Endothelial cell (in vitro differentiated cells): ENCODE measurements at regions not wholly inside any gene's neighbourhood (a gene's known extent, or its start where the extent isn't known, plus 50 kb on each side); places are given as distances from the start of the nearest gene placed in this dataset.

ENCODE experiments used
- DNase-seq: peaks from one replicate; pipeline ENCODE4 v3.0.0; 2021; ENCODE audit warnings: low spot score
- H3K27ac Mint-ChIP-seq: one replicate; pipeline ENCODE4 v1.8.0; 2021; ENCODE audit warnings: mixed read lengths, inconsistent platforms; ENCODE audit not compliant: unreplicated experiment
- H3K27me3 Mint-ChIP-seq: one replicate; pipeline ENCODE4 v1.8.0; 2021; ENCODE audit warnings: mild to moderate bottlenecking, moderate library complexity, mixed read lengths, inconsistent platforms; ENCODE audit not compliant: unreplicated experiment
- H3K36me3 Mint-ChIP-seq: one replicate; pipeline ENCODE4 v1.8.0; 2021; ENCODE audit warnings: mild to moderate bottlenecking, low read depth, mixed read lengths, inconsistent platforms; ENCODE audit not compliant: unreplicated experiment
- H3K4me1 Mint-ChIP-seq: one replicate; pipeline ENCODE4 v1.8.0; 2021; ENCODE audit warnings: mild to moderate bottlenecking, mixed read lengths, inconsistent platforms; ENCODE audit not compliant: unreplicated experiment
- H3K4me3 Mint-ChIP-seq: one replicate; pipeline ENCODE4 v1.8.0; 2021; ENCODE audit warnings: mild to moderate bottlenecking, mixed read lengths, inconsistent platforms; ENCODE audit not compliant: unreplicated experiment
- H3K9me3 Mint-ChIP-seq: one replicate; pipeline ENCODE4 v1.8.0; 2021; ENCODE audit warnings: mixed read lengths, inconsistent platforms; ENCODE audit not compliant: unreplicated experiment
- TF ChIP-seq, protein P1 (sequence below): fragments of 200-600 bp; sonication (generic); IDR thresholded peaks from one replicate; pipeline ENCODE4 v1.5.0; 2021; ENCODE audit warnings: antibody characterized with exemption; ENCODE audit not compliant: unreplicated experiment

DNA sequence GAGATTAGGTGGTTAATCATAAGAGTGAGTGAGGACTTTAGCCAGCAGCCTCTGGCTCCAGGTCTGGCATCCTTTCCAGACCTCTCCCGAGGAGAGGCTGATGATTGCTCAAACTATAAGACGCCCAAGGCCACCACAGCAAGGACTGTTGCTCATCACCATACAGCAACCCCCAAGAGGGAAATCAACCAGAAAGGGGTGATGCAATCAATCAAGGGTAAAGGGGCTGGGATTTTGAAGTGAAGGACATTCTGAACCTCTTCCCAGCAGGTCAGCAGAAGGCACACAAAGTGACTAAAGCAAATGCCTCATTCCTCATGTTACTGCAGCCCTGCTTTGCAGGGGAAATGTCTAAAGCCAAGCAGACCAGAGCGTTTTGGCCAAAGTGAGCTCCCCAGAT, 247.3 kb upstream of the IGF1R start:
- Mint-ChIP-seq H3K9me3 (no peaks in the 10 kb centered on the region), H3K4me3 (no peak overlapping the region), H3K36me3 (no peaks in the 10 kb centered on the region), H3K27me3 (no peaks in the 10 kb centered on the region), H3K27ac (no peak overlapping the region), H3K4me1 (no peaks in the 10 kb centered on the region)
- DNase-seq = no peak
- TF ChIP-seq, protein P1, sequence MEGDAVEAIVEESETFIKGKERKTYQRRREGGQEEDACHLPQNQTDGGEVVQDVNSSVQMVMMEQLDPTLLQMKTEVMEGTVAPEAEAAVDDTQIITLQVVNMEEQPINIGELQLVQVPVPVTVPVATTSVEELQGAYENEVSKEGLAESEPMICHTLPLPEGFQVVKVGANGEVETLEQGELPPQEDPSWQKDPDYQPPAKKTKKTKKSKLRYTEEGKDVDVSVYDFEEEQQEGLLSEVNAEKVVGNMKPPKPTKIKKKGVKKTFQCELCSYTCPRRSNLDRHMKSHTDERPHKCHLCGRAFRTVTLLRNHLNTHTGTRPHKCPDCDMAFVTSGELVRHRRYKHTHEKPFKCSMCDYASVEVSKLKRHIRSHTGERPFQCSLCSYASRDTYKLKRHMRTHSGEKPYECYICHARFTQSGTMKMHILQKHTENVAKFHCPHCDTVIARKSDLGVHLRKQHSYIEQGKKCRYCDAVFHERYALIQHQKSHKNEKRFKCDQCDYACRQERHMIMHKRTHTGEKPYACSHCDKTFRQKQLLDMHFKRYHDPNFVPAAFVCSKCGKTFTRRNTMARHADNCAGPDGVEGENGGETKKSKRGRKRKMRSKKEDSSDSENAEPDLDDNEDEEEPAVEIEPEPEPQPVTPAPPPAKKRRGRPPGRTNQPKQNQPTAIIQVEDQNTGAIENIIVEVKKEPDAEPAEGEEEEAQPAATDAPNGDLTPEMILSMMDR = no peak

DNA sequence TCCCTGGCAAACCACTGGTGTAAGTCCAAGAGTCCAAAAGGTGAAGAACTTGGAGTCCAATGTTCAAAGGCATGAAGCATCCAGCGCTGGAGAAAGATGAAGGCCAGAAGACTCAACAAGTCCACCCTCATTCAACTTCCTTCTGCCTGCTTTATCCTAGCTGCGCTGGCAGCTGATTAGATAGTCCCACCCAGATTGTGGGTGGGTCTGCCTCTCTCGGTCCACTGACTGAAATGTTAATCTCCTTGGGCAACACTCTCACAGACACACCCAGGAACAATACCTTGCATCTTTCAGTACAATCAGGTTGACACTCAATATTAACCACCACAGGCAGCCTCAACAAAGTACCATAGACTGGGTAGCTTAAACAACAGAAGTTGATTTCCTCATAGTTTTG, 245.9 kb upstream of the IGF1R start:
- Mint-ChIP-seq H3K4me3 (no peak overlapping the region), H3K27ac (no peak overlapping the region), H3K4me1 (no peaks in the 10 kb centered on the region), H3K27me3 (no peaks in the 10 kb centered on the region), H3K9me3 (no peaks in the 10 kb centered on the region), H3K36me3 (no peaks in the 10 kb centered on the region)
- no peak for DNase-seq
- TF ChIP-seq, protein P1 = no peak

DNA sequence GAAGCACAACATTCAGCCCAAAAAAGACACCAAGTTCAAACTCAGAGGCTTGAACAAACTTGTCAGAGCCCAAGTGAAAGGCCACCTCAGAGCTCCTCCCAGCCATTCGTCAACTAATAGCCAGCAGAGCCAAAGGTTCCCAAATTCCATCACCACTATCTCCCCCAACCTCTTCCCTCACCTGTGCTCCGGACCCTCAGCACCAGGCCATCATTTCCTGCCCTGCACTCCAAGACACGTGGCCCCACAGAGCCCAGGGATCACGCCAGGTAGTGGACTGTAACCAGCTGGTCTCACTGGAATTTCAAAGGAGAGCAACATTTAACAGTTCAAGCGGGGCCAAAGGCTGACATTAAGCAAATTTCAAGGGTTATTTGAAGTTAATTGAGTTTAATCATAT, 245.2 kb upstream of the IGF1R start:
- Mint-ChIP-seq H3K4me1 (no peaks in the 10 kb centered on the region), H3K27ac (no peak overlapping the region), H3K4me3 (no peak overlapping the region), H3K36me3 (no peaks in the 10 kb centered on the region), H3K9me3 (no peaks in the 10 kb centered on the region), H3K27me3 (no peaks in the 10 kb centered on the region)
- no peak for DNase-seq
- TF ChIP-seq, protein P1 = no peak

DNA sequence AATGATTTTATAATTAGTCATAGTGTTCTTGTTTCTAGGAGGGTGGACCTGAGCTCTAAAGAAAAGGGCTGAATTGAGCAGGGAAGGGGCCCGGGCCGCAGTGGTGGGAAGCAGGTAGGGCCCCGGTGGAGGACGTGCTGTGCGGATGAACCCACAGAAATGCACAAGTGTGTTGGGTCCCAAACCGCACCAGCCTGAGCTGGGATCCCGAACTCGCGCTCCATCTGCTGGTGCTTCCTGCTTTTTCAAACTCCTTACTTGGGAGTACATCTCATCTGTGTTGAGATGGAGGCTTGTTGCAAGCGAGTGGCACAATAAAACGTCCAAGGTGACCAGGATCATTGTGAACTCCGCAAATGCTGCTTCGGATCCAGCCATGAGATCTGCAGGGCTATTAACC, 244.8 kb upstream of the IGF1R start:
- no peak overlapping the region for H3K4me3 Mint-ChIP-seq

DNA sequence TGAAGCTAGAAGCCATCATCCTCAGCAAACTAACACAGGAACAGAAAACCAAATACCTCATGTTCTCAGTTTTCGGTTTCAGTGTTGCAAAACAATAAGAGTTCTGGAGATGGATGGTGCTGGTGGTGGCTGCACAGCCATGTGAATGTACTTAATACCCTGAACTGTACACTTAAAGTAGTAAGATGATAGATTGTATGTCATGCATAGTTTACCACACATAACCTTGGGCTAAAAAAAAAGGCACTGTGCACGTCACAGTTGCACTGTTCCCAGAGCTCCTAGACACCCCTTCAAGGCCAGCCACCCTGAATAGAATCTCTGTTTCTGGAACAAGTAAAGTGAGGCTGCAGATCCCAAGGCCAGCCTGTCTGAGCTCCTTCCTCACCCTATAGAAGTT, 243.3 kb upstream of the IGF1R start:
- DNase-seq = no peak
- Mint-ChIP-seq H3K4me1 (no peaks in the 10 kb centered on the region), H3K4me3 (no peak overlapping the region), H3K27ac (no peak overlapping the region), H3K27me3 (peaks cover 2% of the 10 kb centered on the region), H3K9me3 (no peaks in the 10 kb centered on the region), H3K36me3 (no peaks in the 10 kb centered on the region)
- TF ChIP-seq, protein P1 = no peak

More for the DNA sequence above, 244.8 kb upstream of the IGF1R start:
- Mint-ChIP-seq H3K36me3 (no peaks in the 10 kb centered on the region), H3K27ac (no peak overlapping the region), H3K27me3 (peaks cover under 1% of the 10 kb centered on the region), H3K4me1 (no peaks in the 10 kb centered on the region), H3K9me3 (no peaks in the 10 kb centered on the region)
- no peak for DNase-seq
- TF ChIP-seq, protein P1 = no peak
